Spleen (tissue), 7 donors: ENCODE measurements at regions not wholly inside any gene's neighbourhood (a gene's known extent, or its start where the extent isn't known, plus 50 kb on each side); places are given as distances from the start of the nearest gene placed in this dataset.

Experiments
- POLR2A ChIP-seq, 3 donors: fragments of 450-650 bp; IDR thresholded peaks; one replicate each; pipeline ENCODE4 v1.5.1; 2017; ENCODE audit warnings: antibody characterized with exemption in 3 of 3, mild to moderate bottlenecking in 1 of 3
- POLR2AphosphoS5 ChIP-seq, 3 donors: sonication (generic); formaldehyde crosslinking; IDR thresholded peaks; one replicate each; pipeline ENCODE4 v1.5.1; 2017; ENCODE audit warnings: antibody characterized with exemption in 3 of 3
- TF ChIP-seq, protein P1 (sequence below), 11 experiments: fragments of 200-600 bp in 7 of 11; fragments of 450-650 bp in 4 of 11; sonication (generic) in 4 of 11; IDR thresholded peaks in 8 of 11; conservative IDR thresholded peaks in 3 of 11; 1 replicate in 7 of 11; 2 replicates in 4 of 11; pipeline versions ENCODE4 v1.4.0 to v1.8.0; 2016 to 2021; ENCODE audit warnings: antibody characterized with exemption in 11 of 11, inconsistent platforms in 4 of 11, mild to moderate bottlenecking in 1 of 11
- donor health status: DM: no; HTN: no; CAD: no; lungs with moderate emphysema.
- donor health status: DM: no; HTN: no; CAD: no.
- donor health status: DM: no; HTN: no; CAD: no.

- TF ChIP-seq, protein P1, sequence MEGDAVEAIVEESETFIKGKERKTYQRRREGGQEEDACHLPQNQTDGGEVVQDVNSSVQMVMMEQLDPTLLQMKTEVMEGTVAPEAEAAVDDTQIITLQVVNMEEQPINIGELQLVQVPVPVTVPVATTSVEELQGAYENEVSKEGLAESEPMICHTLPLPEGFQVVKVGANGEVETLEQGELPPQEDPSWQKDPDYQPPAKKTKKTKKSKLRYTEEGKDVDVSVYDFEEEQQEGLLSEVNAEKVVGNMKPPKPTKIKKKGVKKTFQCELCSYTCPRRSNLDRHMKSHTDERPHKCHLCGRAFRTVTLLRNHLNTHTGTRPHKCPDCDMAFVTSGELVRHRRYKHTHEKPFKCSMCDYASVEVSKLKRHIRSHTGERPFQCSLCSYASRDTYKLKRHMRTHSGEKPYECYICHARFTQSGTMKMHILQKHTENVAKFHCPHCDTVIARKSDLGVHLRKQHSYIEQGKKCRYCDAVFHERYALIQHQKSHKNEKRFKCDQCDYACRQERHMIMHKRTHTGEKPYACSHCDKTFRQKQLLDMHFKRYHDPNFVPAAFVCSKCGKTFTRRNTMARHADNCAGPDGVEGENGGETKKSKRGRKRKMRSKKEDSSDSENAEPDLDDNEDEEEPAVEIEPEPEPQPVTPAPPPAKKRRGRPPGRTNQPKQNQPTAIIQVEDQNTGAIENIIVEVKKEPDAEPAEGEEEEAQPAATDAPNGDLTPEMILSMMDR (IDR thresholded peaks at IDR 0.05 in 8 of 11, conservative IDR thresholded peaks at IDR 0.05 in 3 of 11), result no peak
- TF ChIP-seq POLR2AphosphoS5 (IDR thresholded peaks at IDR 0.05) (no peak), POLR2A (IDR thresholded peaks at IDR 0.05) (no peak)
Measured at GRCh38 chr4:114217150-114217817, 237.8 kb upstream of the ARSJ start.
